SK-N-SH (cell line): ENCODE measurements at regions not wholly inside any gene's neighbourhood (a gene's known extent, or its start where the extent isn't known, plus 50 kb on each side); places are given as distances from the start of the nearest gene placed in this dataset.

Experiments
- CTCF ChIP-seq: fragments of 200-600 bp; sonication (generic); IDR thresholded peaks from 2 replicates; pipeline ENCODE4 v1.6.1; 2017; ENCODE audit warnings: antibody characterized with exemption, mild to moderate bottlenecking, moderate library complexity
- POLR2AphosphoS5 ChIP-seq: IDR thresholded peaks from 2 replicates; pipeline ENCODE4 v1.6.1; 2012; ENCODE audit warnings: low read depth, low read length
- RAD21 ChIP-seq: IDR thresholded peaks from 2 replicates; pipeline ENCODE4 v1.6.1; 2012; ENCODE audit warnings: mild to moderate bottlenecking, low read length
- SIN3A ChIP-seq: IDR thresholded peaks from 2 replicates; pipeline ENCODE4 v1.6.1; 2012; ENCODE audit warnings: low read depth, mild to moderate bottlenecking, low read length, moderate library complexity, borderline replicate concordance

GRCh38 chr12:24482044-24482443 is 466.9 kb downstream of the BCAT1 start:
- TF ChIP-seq CTCF: no peak
- TF ChIP-seq SIN3A: no peak
- no peak for TF ChIP-seq POLR2AphosphoS5
- no peak for TF ChIP-seq RAD21
